ENCODE measurements at regions not wholly inside any gene's neighbourhood (a gene's known extent, or its start where the extent isn't known, plus 50 kb on each side); places are given as distances from the start of the nearest gene placed in this dataset.

DNA sequence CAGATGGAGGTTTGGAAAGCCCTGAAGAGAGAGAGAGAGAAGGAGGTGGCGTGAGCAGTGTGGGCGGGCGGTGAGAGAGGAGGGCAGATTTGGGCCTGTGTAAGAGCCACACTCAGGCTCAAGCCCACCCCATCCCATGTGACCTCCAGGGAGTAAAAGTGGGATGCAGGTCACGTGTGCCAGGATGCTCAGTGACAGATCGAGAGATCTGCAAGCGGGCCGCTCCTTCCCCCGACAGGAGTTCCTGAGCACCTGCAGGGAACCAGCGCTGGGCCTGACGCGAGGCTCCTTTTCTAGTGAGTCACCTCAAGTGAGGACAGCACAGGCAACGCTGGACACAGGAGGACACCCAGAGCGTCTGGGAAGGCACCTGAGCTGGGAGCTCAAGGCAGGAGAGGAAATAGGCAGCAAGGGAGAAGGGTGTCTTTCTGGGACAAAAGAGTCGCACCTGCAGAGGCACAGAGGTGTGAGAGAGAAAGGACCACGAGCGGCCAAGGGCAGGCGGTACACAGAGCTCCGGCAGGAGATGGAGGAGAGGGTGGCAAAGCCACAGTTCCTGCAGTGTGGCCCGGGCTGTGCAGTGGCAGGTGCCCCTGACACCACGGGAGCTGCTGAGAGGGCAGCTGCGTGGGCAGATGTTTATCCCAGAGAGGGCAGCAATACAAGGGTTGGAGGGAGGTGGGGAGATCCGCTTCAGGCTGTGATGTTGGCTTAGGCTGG, 1294.8 kb downstream of the TBC1D22A start:
- no peak overlapping the region for H2AFZ ChIP-seq (replicated peaks; ENCODE audit: low read length, poor library complexity)
- 54% methylated on average over 8 of the region's 22 CpGs; no CpG with 5 or more reads in 1 of the 2 experiments for WGBS, 2 experiments (ENCODE audit: extremely low coverage in 2 of 2, insufficient read length in 1 of 2)
- ChIA-PET POLR2A (ENCODE audit: unreplicated experiment) (no interaction called here), CTCF (no interaction called here)
- no peak overlapping the region for H3K4me2 ChIP-seq (ENCODE audit: low read depth, low read length)
- H2BK20ac ChIP-seq (ENCODE audit: low read depth, low read length), result no peak overlapping the region
- no peak for DNase-seq
- H3K27me3 ChIP-seq (ENCODE audit: control insufficient read depth, insufficient read depth, low read length), result no peaks in the 10 kb centered on the region
- H2AK5ac ChIP-seq (ENCODE audit: low read depth, low read length), result no peak overlapping the region
- no peak overlapping the region for H2BK15ac ChIP-seq (ENCODE audit: low read depth, low read length)
- H4K8ac ChIP-seq (ENCODE audit: low read depth in 2 of 2, low read length in 2 of 2), result no peak overlapping the region
- BruUV-seq (replicated peaks), result no TSS peak
- H3K9me3 ChIP-seq (ENCODE audit: control insufficient read depth, insufficient read depth, low read length), result peaks cover 44% of the 10 kb centered on the region
- H3K9me1 ChIP-seq (ENCODE audit: insufficient read depth, low read length), result no peaks in the 10 kb centered on the region
- no peaks in the 10 kb centered on the region for H3K79me1 ChIP-seq (ENCODE audit: low read depth in 1 of 2, low read length in 2 of 2)
- no peak overlapping the region for H2AK9ac ChIP-seq (replicated peaks; ENCODE audit: low read depth, low read length, poor library complexity)
- H3K36me3 ChIP-seq (ENCODE audit: control insufficient read depth, insufficient read depth, low read length), result no peaks in the 10 kb centered on the region
- H3K9ac ChIP-seq (ENCODE audit: low read depth, low read length), result no peak overlapping the region
- no peak overlapping the region for H3K27ac ChIP-seq (ENCODE audit: insufficient read depth, low read length)
- no peak overlapping the region for H3K4me3 ChIP-seq (ENCODE audit: insufficient read depth, low read depth, low read length)
- no peak overlapping the region for H4K5ac ChIP-seq (ENCODE audit: low read depth, low read length)
- H3K14ac ChIP-seq (replicated peaks; ENCODE audit: low read depth, low read length), result no peak overlapping the region
- no peaks in the 10 kb centered on the region for H4K20me1 ChIP-seq (ENCODE audit: insufficient read depth, low read length)
- H3K56ac ChIP-seq (ENCODE audit: extremely low read depth, insufficient read depth, low read length), result no peak overlapping the region
- no peak overlapping the region for H3K18ac ChIP-seq (ENCODE audit: low read depth, low read length)
- H2BK5ac ChIP-seq (ENCODE audit: low read depth, low read length, poor library complexity, severe bottlenecking), result no peak overlapping the region
- TF ChIP-seq NFE2L2 (IDR thresholded peaks at IDR 0.05; ENCODE audit: low read depth, low read length), result no peak
- no peak for TF ChIP-seq FOS (IDR thresholded peaks at IDR 0.05; ENCODE audit: low read depth, low read length)
- TF ChIP-seq BHLHE40 (IDR thresholded peaks at IDR 0.05; ENCODE audit: low read depth, low read length), result no peak
- no peak for TF ChIP-seq MAFK (IDR thresholded peaks at IDR 0.05; ENCODE audit: low read depth, low read length)
- H3K4me1 ChIP-seq (ENCODE audit: control insufficient read depth, insufficient read depth, low read length), result no peaks in the 10 kb centered on the region
- no peak overlapping the region for H2BK120ac ChIP-seq (ENCODE audit: low read depth, low read length)
- in situ Hi-C loops (cut with MboI; ENCODE audit: low sequenced_read_pairs) (no loop called here), intact Hi-C loops (cut with micrococcal nuclease) (no loop called here), dilution Hi-C loops (cut with HindIII; ENCODE audit: low sequenced_read_pairs, unreplicated experiment) (no loop called here)
- no peak overlapping the region for H4K91ac ChIP-seq (ENCODE audit: insufficient read depth, low read depth, low read length)
- no peak overlapping the region for H3K4ac ChIP-seq (ENCODE audit: low read depth, low read length)
- no peak for ATAC-seq (ENCODE audit: low read depth)
- H3K23ac ChIP-seq (ENCODE audit: low read depth, low read length), result no peak overlapping the region

Data from IMR-90 (cell line).